SK-N-SH treated with all-trans-retinoic acid at 6 μM for 48 hours (cell line): ENCODE measurements at regions not wholly inside any gene's neighbourhood (a gene's known extent, or its start where the extent isn't known, plus 50 kb on each side); places are given as distances from the start of the nearest gene placed in this dataset.

ENCODE experiments used
- ATAC-seq: fragments of 200-7000 bp; cut with Tn5 transposase; 3 replicates; pipeline ENCODE4 v1.9.1; 2020; ENCODE audit warnings: mild to moderate bottlenecking, moderate library complexity
- ARNTL ChIP-seq: fragments of 450-650 bp; formaldehyde crosslinking; IDR thresholded peaks from 2 replicates; pipeline ENCODE4 v1.5.0; 2020; ENCODE audit warnings: low read depth, mild to moderate bottlenecking, moderate library complexity, borderline replicate concordance
- BACH2 ChIP-seq: fragments of 250-450 bp; sonication (Bioruptor Pico); IDR thresholded peaks from 2 replicates; pipeline ENCODE4 v1.9.0; 2021; ENCODE audit warnings: mild to moderate bottlenecking, borderline replicate concordance
- CSDC2 ChIP-seq: fragments of 250-450 bp; sonication (Bioruptor Pico); IDR thresholded peaks from 2 replicates; pipeline ENCODE4 v1.5.0; 2020; ENCODE audit warnings: mild to moderate bottlenecking, moderate library complexity
- CSRNP3 ChIP-seq: fragments of 250-450 bp; sonication (Bioruptor Pico); IDR thresholded peaks from 2 replicates; pipeline ENCODE4 v1.5.1; 2021; ENCODE audit warnings: mild to moderate bottlenecking, moderate library complexity
- ESRRG ChIP-seq: fragments of 250-450 bp; sonication (Bioruptor Pico); IDR thresholded peaks from 2 replicates; pipeline ENCODE4 v1.6.1; 2021; ENCODE audit warnings: mild to moderate bottlenecking
- ISL1 ChIP-seq: fragments of 250-450 bp; sonication (Bioruptor Pico); IDR thresholded peaks from 2 replicates; pipeline ENCODE4 v2.1.2; 2022; ENCODE audit warnings: mild to moderate bottlenecking, moderate library complexity
- OSR1 ChIP-seq: fragments of 250-450 bp; sonication (Bioruptor Pico); IDR thresholded peaks from 2 replicates; pipeline ENCODE4 v1.8.0; 2022; ENCODE audit warnings: moderate library complexity, mild to moderate bottlenecking, inconsistent platforms
- PPARA ChIP-seq: fragments of 250-450 bp; sonication (Bioruptor Pico); IDR thresholded peaks from 2 replicates; pipeline ENCODE4 v1.5.0; 2020; ENCODE audit warnings: mild to moderate bottlenecking, borderline replicate concordance
- TCF4 ChIP-seq: fragments of 250-450 bp; sonication (Bioruptor Pico); IDR thresholded peaks from 2 replicates; pipeline ENCODE4 v1.8.0; 2021; ENCODE audit warnings: mild to moderate bottlenecking, moderate library complexity, borderline replicate concordance
- TOX ChIP-seq: fragments of 250-450 bp; sonication (Bioruptor Pico); IDR thresholded peaks from 2 replicates; pipeline ENCODE4 v1.8.0; 2021; ENCODE audit warnings: mild to moderate bottlenecking, moderate library complexity, borderline replicate concordance
- ZC3H10 ChIP-seq: fragments of 250-450 bp; sonication (Bioruptor Pico); IDR thresholded peaks from 2 replicates; pipeline ENCODE4 v1.5.1; 2021; ENCODE audit warnings: mild to moderate bottlenecking, moderate library complexity
- ZFP30 ChIP-seq: fragments of 450-650 bp; formaldehyde crosslinking; IDR thresholded peaks from 2 replicates; pipeline ENCODE4 v1.5.0; 2022; ENCODE audit warnings: mild to moderate bottlenecking, moderate library complexity
- ZNF70 ChIP-seq: fragments of 450-650 bp; formaldehyde crosslinking; IDR thresholded peaks from 2 replicates; pipeline ENCODE4 v1.5.0; 2020; ENCODE audit warnings: mild to moderate bottlenecking, moderate library complexity
- ZNF8 ChIP-seq: fragments of 450-650 bp; formaldehyde crosslinking; IDR thresholded peaks from 2 replicates; pipeline ENCODE4 v1.5.0; 2020; ENCODE audit warnings: mild to moderate bottlenecking, moderate library complexity
- TF ChIP-seq, protein P1 (sequence below): fragments of 250-450 bp; sonication (Bioruptor Pico); IDR thresholded peaks from 2 replicates; pipeline ENCODE4 v1.8.0; 2020; ENCODE audit warnings: mild to moderate bottlenecking, moderate library complexity, borderline replicate concordance
- TF ChIP-seq, protein P2 (sequence below): fragments of 250-450 bp; sonication (Bioruptor Pico); IDR thresholded peaks from 2 replicates; pipeline ENCODE4 v1.5.0; 2020; ENCODE audit warnings: mild to moderate bottlenecking, moderate library complexity
- TF ChIP-seq, protein P3 (sequence below): fragments of 250-450 bp; sonication (Bioruptor Pico); IDR thresholded peaks from 2 replicates; pipeline ENCODE4 v1.5.1; 2020; ENCODE audit warnings: low read depth, mild to moderate bottlenecking, moderate library complexity

DNA sequence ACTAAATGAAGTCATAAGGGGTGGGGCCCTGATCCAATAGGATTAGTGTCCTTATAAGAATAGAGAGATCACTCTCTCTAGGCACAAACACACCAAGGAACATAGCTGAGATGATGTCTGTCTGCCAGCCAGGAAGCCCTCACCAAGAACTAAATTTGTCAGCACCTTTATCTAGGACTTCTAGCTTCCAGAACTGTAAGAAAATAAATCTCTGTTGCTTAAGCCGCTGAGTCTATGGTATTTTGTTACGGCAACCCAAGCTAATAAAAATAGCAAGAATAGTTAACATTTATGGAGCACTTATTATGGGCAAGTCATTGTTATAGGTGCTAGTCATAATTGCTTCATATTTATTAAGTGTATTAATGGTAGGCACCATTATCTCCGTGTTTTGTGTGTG lies 249.6 kb downstream of the MSRB3 start:
- no peak for ATAC-seq
- TF ChIP-seq, protein P1, sequence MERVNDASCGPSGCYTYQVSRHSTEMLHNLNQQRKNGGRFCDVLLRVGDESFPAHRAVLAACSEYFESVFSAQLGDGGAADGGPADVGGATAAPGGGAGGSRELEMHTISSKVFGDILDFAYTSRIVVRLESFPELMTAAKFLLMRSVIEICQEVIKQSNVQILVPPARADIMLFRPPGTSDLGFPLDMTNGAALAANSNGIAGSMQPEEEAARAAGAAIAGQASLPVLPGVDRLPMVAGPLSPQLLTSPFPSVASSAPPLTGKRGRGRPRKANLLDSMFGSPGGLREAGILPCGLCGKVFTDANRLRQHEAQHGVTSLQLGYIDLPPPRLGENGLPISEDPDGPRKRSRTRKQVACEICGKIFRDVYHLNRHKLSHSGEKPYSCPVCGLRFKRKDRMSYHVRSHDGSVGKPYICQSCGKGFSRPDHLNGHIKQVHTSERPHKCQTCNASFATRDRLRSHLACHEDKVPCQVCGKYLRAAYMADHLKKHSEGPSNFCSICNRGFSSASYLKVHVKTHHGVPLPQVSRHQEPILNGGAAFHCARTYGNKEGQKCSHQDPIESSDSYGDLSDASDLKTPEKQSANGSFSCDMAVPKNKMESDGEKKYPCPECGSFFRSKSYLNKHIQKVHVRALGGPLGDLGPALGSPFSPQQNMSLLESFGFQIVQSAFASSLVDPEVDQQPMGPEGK (CRISPR knock-in tag) = no peak

GRCh38 chr12:65529106-65529505 lies 250.6 kb downstream of the MSRB3 start:
- ATAC-seq = no peak
- TF ChIP-seq TCF4 (CRISPR knock-in tag) = no peak
- no peak for TF ChIP-seq ISL1 (CRISPR knock-in tag)
- no peak for TF ChIP-seq ZNF8 (CRISPR knock-in tag)
- TF ChIP-seq, protein P2, sequence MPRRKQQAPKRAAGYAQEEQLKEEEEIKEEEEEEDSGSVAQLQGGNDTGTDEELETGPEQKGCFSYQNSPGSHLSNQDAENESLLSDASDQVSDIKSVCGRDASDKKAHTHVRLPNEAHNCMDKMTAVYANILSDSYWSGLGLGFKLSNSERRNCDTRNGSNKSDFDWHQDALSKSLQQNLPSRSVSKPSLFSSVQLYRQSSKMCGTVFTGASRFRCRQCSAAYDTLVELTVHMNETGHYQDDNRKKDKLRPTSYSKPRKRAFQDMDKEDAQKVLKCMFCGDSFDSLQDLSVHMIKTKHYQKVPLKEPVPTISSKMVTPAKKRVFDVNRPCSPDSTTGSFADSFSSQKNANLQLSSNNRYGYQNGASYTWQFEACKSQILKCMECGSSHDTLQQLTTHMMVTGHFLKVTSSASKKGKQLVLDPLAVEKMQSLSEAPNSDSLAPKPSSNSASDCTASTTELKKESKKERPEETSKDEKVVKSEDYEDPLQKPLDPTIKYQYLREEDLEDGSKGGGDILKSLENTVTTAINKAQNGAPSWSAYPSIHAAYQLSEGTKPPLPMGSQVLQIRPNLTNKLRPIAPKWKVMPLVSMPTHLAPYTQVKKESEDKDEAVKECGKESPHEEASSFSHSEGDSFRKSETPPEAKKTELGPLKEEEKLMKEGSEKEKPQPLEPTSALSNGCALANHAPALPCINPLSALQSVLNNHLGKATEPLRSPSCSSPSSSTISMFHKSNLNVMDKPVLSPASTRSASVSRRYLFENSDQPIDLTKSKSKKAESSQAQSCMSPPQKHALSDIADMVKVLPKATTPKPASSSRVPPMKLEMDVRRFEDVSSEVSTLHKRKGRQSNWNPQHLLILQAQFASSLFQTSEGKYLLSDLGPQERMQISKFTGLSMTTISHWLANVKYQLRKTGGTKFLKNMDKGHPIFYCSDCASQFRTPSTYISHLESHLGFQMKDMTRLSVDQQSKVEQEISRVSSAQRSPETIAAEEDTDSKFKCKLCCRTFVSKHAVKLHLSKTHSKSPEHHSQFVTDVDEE (CRISPR knock-in tag) = no peak
- TF ChIP-seq, protein P3, sequence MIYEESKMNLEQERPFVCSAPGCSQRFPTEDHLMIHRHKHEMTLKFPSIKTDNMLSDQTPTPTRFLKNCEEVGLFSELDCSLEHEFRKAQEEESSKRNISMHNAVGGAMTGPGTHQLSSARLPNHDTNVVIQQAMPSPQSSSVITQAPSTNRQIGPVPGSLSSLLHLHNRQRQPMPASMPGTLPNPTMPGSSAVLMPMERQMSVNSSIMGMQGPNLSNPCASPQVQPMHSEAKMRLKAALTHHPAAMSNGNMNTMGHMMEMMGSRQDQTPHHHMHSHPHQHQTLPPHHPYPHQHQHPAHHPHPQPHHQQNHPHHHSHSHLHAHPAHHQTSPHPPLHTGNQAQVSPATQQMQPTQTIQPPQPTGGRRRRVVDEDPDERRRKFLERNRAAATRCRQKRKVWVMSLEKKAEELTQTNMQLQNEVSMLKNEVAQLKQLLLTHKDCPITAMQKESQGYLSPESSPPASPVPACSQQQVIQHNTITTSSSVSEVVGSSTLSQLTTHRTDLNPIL = no peak
- TF ChIP-seq ARNTL (CRISPR knock-in tag) = no peak

GRCh38 chr12:65529771-65530435 lies 251.4 kb downstream of the MSRB3 start:
- no peak for ATAC-seq
- TF ChIP-seq TCF4 (CRISPR knock-in tag) (no peak), OSR1 (CRISPR knock-in tag) (no peak), ESRRG (no peak), ZC3H10 (CRISPR knock-in tag) (no peak), ZFP30 (CRISPR knock-in tag) (no peak), CSRNP3 (CRISPR knock-in tag) (no peak), BACH2 (CRISPR knock-in tag) (no peak), TOX (no peak), ZNF70 (no peak), PPARA (CRISPR knock-in tag) (no peak), ARNTL (CRISPR knock-in tag) (no peak), CSDC2 (CRISPR knock-in tag) (no peak)
- TF ChIP-seq, protein P2 (CRISPR knock-in tag) = no peak
- TF ChIP-seq, protein P1 (CRISPR knock-in tag) = no peak
- TF ChIP-seq, protein P3 = no peak
